ENCODE measurements at regions not wholly inside any gene's neighbourhood (a gene's known extent, or its start where the extent isn't known, plus 50 kb on each side); places are given as distances from the start of the nearest gene placed in this dataset.

DNA sequence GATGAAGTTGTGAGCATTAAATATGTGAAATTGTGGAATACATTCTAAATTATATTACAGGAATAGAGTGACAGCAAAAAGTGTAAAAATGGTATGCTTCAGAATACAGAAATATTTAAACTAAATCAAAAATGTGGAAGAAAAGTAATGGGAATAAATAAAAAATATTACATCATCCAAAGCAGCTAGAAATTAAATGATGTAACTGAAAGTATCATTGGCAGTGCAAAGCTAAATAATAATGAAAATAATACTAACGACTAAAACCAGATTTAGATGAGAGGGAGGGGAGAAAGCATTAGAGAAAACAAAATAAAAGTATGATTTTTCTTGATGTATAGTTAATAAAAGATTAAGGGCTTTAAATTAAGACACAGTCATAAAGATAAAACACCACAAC lies 1104.0 kb downstream of the EPHA7 start:
- ChIA-PET CTCF (no interaction called here), POLR2A (no interaction called here)
- Mint-ChIP-seq H3K27me3 (no peaks in the 10 kb centered on the region), H3K4me3 (no peak overlapping the region), H3K4me1 (ENCODE audit: low read depth) (no peaks in the 10 kb centered on the region), H3K9me3 (peaks cover 1% of the 10 kb centered on the region), H3K36me3 (ENCODE audit: low read depth) (no peaks in the 10 kb centered on the region), H3K27ac (no peak overlapping the region)
- intact Hi-C loops (cut with micrococcal nuclease) = no loop called here
- TF ChIP-seq, protein P1, sequence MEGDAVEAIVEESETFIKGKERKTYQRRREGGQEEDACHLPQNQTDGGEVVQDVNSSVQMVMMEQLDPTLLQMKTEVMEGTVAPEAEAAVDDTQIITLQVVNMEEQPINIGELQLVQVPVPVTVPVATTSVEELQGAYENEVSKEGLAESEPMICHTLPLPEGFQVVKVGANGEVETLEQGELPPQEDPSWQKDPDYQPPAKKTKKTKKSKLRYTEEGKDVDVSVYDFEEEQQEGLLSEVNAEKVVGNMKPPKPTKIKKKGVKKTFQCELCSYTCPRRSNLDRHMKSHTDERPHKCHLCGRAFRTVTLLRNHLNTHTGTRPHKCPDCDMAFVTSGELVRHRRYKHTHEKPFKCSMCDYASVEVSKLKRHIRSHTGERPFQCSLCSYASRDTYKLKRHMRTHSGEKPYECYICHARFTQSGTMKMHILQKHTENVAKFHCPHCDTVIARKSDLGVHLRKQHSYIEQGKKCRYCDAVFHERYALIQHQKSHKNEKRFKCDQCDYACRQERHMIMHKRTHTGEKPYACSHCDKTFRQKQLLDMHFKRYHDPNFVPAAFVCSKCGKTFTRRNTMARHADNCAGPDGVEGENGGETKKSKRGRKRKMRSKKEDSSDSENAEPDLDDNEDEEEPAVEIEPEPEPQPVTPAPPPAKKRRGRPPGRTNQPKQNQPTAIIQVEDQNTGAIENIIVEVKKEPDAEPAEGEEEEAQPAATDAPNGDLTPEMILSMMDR (IDR thresholded peaks at IDR 0.05) = no peak
- DNase-seq (no peak), ATAC-seq (no peak)

DNA sequence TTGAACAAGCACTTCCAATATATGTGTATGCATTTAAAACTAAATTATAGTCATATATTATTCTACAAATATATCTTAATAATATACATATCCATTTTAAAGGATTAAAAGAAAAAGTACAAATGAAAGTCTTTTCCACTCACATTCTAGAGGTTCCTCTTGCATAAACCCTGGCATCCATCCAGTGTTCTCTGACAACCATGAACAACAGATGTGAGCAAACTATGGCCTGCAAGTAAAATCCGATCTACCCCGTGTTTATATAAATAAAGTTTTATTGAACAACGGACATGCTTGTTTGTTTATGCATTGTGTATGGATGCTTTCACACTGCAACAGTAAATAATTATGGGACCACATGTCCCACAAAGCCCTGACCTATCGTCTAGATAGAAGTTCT lies 1122.3 kb downstream of the EPHA7 start:
- Mint-ChIP-seq H3K9me3 (no peaks in the 10 kb centered on the region), H3K4me1 (ENCODE audit: low read depth) (no peaks in the 10 kb centered on the region), H3K27me3 (no peaks in the 10 kb centered on the region), H3K27ac (no peak overlapping the region), H3K4me3 (no peak overlapping the region), H3K36me3 (ENCODE audit: low read depth) (no peaks in the 10 kb centered on the region)
- ChIA-PET POLR2A (interaction anchor here (0.7 kb wide), 1 partner anchor 1270 kb away, joined by 3 read pairs; no protein-coding TSS in a partner anchor), CTCF (no interaction called here)
- no peak for DNase-seq
- TF ChIP-seq, protein P1 (IDR thresholded peaks at IDR 0.05) = no peak
- intact Hi-C loops (cut with micrococcal nuclease) = no loop called here
- no peak for ATAC-seq

DNA sequence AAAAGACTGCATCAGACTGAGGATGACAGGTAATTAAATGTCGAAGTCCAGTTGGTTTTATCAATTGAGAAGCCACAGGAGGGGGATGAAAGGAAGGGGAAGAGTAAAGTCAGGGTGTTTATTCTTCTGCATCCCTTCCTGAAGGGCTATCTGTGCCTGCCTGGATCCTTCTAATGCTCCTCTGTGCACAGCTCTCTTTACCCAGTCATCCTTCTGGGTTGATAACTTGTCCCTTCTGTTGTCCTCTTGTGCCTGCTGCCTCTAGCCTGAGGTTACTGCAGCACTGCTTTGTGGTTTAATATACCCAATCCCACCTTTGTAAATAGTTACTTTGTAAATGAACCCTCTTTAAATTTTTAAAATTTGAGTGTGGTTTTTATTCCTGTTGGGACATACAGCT lies 1127.3 kb downstream of the EPHA7 start:
- POLR2A ChIA-PET = no interaction called here
- no peaks in the 10 kb centered on the region for H3K4me1 Mint-ChIP-seq (ENCODE audit: low read depth)
- no peak for ATAC-seq
- DNase-seq = no peak
- TF ChIP-seq, protein P1 (IDR thresholded peaks at IDR 0.05) = no peak
- H3K36me3 Mint-ChIP-seq (ENCODE audit: low read depth) = no peaks in the 10 kb centered on the region
- no peak overlapping the region for H3K4me3 Mint-ChIP-seq
- H3K27me3 Mint-ChIP-seq = no peaks in the 10 kb centered on the region
- intact Hi-C loops (cut with micrococcal nuclease) = no loop called here
- peaks cover 3% of the 10 kb centered on the region for H3K9me3 Mint-ChIP-seq
- CTCF ChIA-PET = no interaction called here
- H3K27ac Mint-ChIP-seq = no peak overlapping the region

DNA sequence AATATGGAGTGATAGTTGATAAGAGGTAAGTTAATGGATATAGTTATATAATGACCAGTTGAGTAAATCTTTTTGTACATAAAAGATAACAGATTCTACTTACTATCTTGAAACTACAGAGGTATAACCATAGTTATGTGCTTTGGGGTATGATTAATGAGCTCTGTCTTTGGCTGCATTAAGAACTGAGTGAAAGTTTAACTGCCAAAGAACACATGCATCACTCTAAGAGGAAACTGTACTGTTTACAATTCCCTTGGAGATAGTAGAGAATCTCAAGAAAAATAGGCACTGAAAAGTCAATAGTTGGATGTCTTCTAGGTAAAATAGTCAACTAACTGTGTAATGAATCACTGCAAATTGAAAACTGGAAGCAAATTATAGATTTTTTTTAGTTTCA lies 1129.5 kb downstream of the EPHA7 start:
- no peaks in the 10 kb centered on the region for H3K4me1 Mint-ChIP-seq (ENCODE audit: low read depth)
- H3K9me3 Mint-ChIP-seq = peaks cover 3% of the 10 kb centered on the region
- POLR2A ChIA-PET = no interaction called here
- CTCF ChIA-PET = no interaction called here
- no peak overlapping the region for H3K4me3 Mint-ChIP-seq
- DNase-seq (no peak), ATAC-seq (no peak)
- H3K27me3 Mint-ChIP-seq = no peaks in the 10 kb centered on the region
- no peaks in the 10 kb centered on the region for H3K36me3 Mint-ChIP-seq (ENCODE audit: low read depth)
- intact Hi-C loops (cut with micrococcal nuclease) = no loop called here
- TF ChIP-seq, protein P1 (IDR thresholded peaks at IDR 0.05) = no peak
- no peak overlapping the region for H3K27ac Mint-ChIP-seq

DNA sequence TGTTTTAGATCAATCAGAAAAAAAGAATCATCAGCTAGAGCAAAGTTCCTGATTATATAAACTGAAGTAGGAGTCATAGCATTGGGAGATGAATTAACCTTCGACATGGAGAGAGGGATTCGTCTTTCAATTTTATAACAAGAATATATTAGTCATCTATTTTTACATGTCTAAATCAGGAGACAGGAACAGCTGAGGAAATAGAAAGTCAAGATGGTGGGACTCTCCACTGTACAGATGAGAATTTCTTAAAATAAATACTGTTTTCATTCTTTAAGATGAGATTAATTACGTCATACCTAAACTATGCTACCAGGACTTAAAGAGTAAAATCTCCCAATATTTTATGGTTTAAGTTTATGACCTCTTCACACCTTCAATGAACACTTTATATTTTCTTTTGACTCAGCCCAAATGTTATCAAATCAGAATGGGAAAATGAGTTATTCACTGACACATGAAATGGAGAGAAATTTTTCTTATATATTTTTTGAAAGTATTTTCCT lies 1137.7 kb downstream of the EPHA7 start:
- DNase-seq (no peak), ATAC-seq (no peak)
- POLR2A ChIA-PET = no interaction called here
- Mint-ChIP-seq H3K4me3 (no peak overlapping the region), H3K36me3 (ENCODE audit: low read depth) (no peaks in the 10 kb centered on the region), H3K27me3 (no peaks in the 10 kb centered on the region), H3K27ac (no peak overlapping the region), H3K4me1 (ENCODE audit: low read depth) (no peaks in the 10 kb centered on the region), H3K9me3 (no peaks in the 10 kb centered on the region)
- CTCF ChIA-PET = no interaction called here
- intact Hi-C loops (cut with micrococcal nuclease) = no loop called here
- TF ChIP-seq, protein P1 (IDR thresholded peaks at IDR 0.05) = no peak

Data from activated CD8-positive, alpha-beta T cell treated with anti-CD3 and anti-CD28 coated beads for 36 hours (primary cell).